Thyroid gland (tissue), 4 donors: ENCODE measurements at regions not wholly inside any gene's neighbourhood (a gene's known extent, or its start where the extent isn't known, plus 50 kb on each side); places are given as distances from the start of the nearest gene placed in this dataset.
A peak's percentile ranks its signal among the peaks of the same experiment; 100 is the strongest.

ENCODE experiments used
- DNase-seq, 2 donors: peaks; one replicate each; pipeline ENCODE4 v3.0.0-alpha.2; 2019
- H3K27ac ChIP-seq, 3 donors: fragments of 200-600 bp; sonication (generic); 1 replicate in 2 of 3; 2 replicates in 1 of 3; pipeline ENCODE4 v1.5.1; 2016 to 2019; ENCODE audit warnings: mild to moderate bottlenecking in 1 of 3, moderate library complexity in 1 of 3
- H3K27me3 ChIP-seq: fragments of 200-600 bp; sonication (generic); one replicate; pipeline ENCODE4 v1.5.1; 2019
- H3K36me3 ChIP-seq, 2 donors: fragments of 200-600 bp; sonication (generic); one replicate each; pipeline ENCODE4 v1.5.1; 2016 to 2019
- H3K4me1 ChIP-seq, 2 donors: fragments of 200-600 bp; sonication (generic); one replicate each; pipeline ENCODE4 v1.5.1; 2017 to 2019
- H3K4me3 ChIP-seq, 3 donors: fragments of 200-600 bp; sonication (generic); replicated peaks in 1 of 3; 1 replicate in 2 of 3; 2 replicates in 1 of 3; pipeline ENCODE4 v1.5.1; 2016; ENCODE audit warnings: mild to moderate bottlenecking in 1 of 3
- H3K9me3 ChIP-seq: fragments of 200-600 bp; sonication (generic); one replicate; pipeline ENCODE4 v1.5.1; 2017
- CTCF ChIP-seq, 6 experiments: fragments of 200-600 bp in 3 of 6; fragments of 450-650 bp in 3 of 6; sonication (generic) in 3 of 6; IDR thresholded peaks; one replicate each; pipeline ENCODE4 v1.5.1; 2016 to 2019; ENCODE audit warnings: antibody characterized with exemption in 6 of 6, mild to moderate bottlenecking in 2 of 6, inconsistent platforms in 1 of 6, moderate library complexity in 1 of 6
- POLR2A ChIP-seq, 2 donors: fragments of 450-650 bp; IDR thresholded peaks; one replicate each; pipeline ENCODE4 v1.6.1; 2017; ENCODE audit warnings: antibody characterized with exemption in 2 of 2, mild to moderate bottlenecking in 2 of 2, moderate library complexity in 1 of 2
- WGBS, 2 donors: methylation state at CpG; one replicate each; pipeline ENCODE4 v1.1.5; 2017; 5-methylcytosine and 5-hydroxymethylcytosine counted together
- intact Hi-C: fragments of 100-400 bp; cut with DNase I; formaldehyde crosslinking; loops from one replicate; pipeline ENCODE4 v1.15.1; 2023

GRCh38 chr5:9841516-9842170 is 211.5 kb upstream of the TAS2R1 start:
- Histone ChIP-seq H3K36me3 (no peaks in the 10 kb centered on the region), H3K9me3 (no peaks in the 10 kb centered on the region), H3K4me3 (no peak overlapping the region), H3K4me1 (peaks cover 0 to 4% of the 10 kb centered on the region in 2 donors), H3K27me3 (no peaks in the 10 kb centered on the region), H3K27ac (no peak overlapping the region)
- intact Hi-C loops: no loop called here
- WGBS, 2 donors: 73 to 85% methylated on average over 2 of the region's 2 CpGs
- no peak for TF ChIP-seq CTCF (IDR thresholded peaks at IDR 0.05)
- no peak for TF ChIP-seq POLR2A (IDR thresholded peaks at IDR 0.05)
- DNase-seq: no peak

GRCh38 chr5:9838916-9839315 is 208.8 kb upstream of the TAS2R1 start:
- DNase-seq: peak in 1 of 2 donors; percentile 2
- TF ChIP-seq POLR2A (IDR thresholded peaks at IDR 0.05): no peak
- no peak for TF ChIP-seq CTCF (IDR thresholded peaks at IDR 0.05)
- 34 to 39% methylated on average over 7 of the region's 7 CpGs for WGBS, 2 donors
- Histone ChIP-seq H3K4me3 (no peak overlapping the region), H3K36me3 (no peaks in the 10 kb centered on the region), H3K27me3 (no peaks in the 10 kb centered on the region), H3K9me3 (no peaks in the 10 kb centered on the region), H3K27ac (no peak overlapping the region), H3K4me1 (peaks cover 0 to 4% of the 10 kb centered on the region in 2 donors)
- intact Hi-C loops: no loop called here

- Histone ChIP-seq H3K36me3 (no peaks in the 10 kb centered on the region), H3K27ac (no peak overlapping the region), H3K4me3 (no peak overlapping the region), H3K9me3 (no peaks in the 10 kb centered on the region), H3K4me1 (peaks cover 0 to 4% of the 10 kb centered on the region in 2 donors), H3K27me3 (no peaks in the 10 kb centered on the region)
- no peak for DNase-seq
- intact Hi-C loops: no loop called here
- WGBS, 2 donors: 58 to 61% methylated on average over 9 of the region's 9 CpGs
- TF ChIP-seq POLR2A (IDR thresholded peaks at IDR 0.05): no peak
- no peak for TF ChIP-seq CTCF (IDR thresholded peaks at IDR 0.05)
These were observed 205.0 kb upstream of the TAS2R1 start for GRCh38 chr5:9834871-9835770.

- no peak for DNase-seq
- Histone ChIP-seq H3K27ac (no peak overlapping the region), H3K36me3 (no peaks in the 10 kb centered on the region), H3K4me1 (no peaks in the 10 kb centered on the region), H3K27me3 (no peaks in the 10 kb centered on the region), H3K9me3 (no peaks in the 10 kb centered on the region), H3K4me3 (no peak overlapping the region)
- intact Hi-C loops: no loop called here
- TF ChIP-seq CTCF (IDR thresholded peaks at IDR 0.05): no peak
- TF ChIP-seq POLR2A (IDR thresholded peaks at IDR 0.05): no peak
- WGBS, 2 donors: 88 to 89% methylated on average over 6 of the region's 6 CpGs
These were observed 203.7 kb upstream of the TAS2R1 start for GRCh38 chr5:9833871-9834270.

GRCh38 chr5:9832921-9833320 is 202.8 kb upstream of the TAS2R1 start:
- 71 to 74% methylated on average over 5 of the region's 5 CpGs for WGBS, 2 donors
- no peaks in the 10 kb centered on the region for H3K9me3 ChIP-seq
- intact Hi-C loops: no loop called here
- no peak for DNase-seq
- no peak overlapping the region for H3K4me3 ChIP-seq
- no peak overlapping the region for H3K27ac ChIP-seq
- H3K4me1 ChIP-seq: no peaks in the 10 kb centered on the region
- no peaks in the 10 kb centered on the region for H3K27me3 ChIP-seq
- no peak for TF ChIP-seq CTCF (IDR thresholded peaks at IDR 0.05)
- no peak for TF ChIP-seq POLR2A (IDR thresholded peaks at IDR 0.05)
- no peaks in the 10 kb centered on the region for H3K36me3 ChIP-seq
